Endodermal cell (in vitro differentiated cells): ENCODE measurements at regions not wholly inside any gene's neighbourhood (a gene's known extent, or its start where the extent isn't known, plus 50 kb on each side); places are given as distances from the start of the nearest gene placed in this dataset.

ENCODE experiments used
- DNase-seq: peaks from one replicate; pipeline ENCODE4 v3.0.0-alpha.2; 2017
- H3K27ac ChIP-seq: 2 replicates; pipeline ENCODE4 v1.5.1; 2013; ENCODE audit warnings: mild to moderate bottlenecking, low read depth, low read length, moderate library complexity
- H3K27me3 ChIP-seq: 2 replicates; pipeline ENCODE4 v1.6.1; 2013; ENCODE audit warnings: mild to moderate bottlenecking, low read length, moderate library complexity; ENCODE audit not compliant: insufficient read depth, control insufficient read depth, poor library complexity, severe bottlenecking
- H3K36me3 ChIP-seq: 2 replicates; pipeline ENCODE4 v1.7.0; 2013; ENCODE audit warnings: mild to moderate bottlenecking, low read length, moderate library complexity; ENCODE audit not compliant: control insufficient read depth, insufficient read depth
- H3K4me1 ChIP-seq: one replicate; pipeline ENCODE4 v1.7.0; 2013; ENCODE audit warnings: low read length; ENCODE audit not compliant: control insufficient read depth, insufficient read depth
- H3K4me3 ChIP-seq: 2 replicates; pipeline ENCODE4 v1.5.1; 2013; ENCODE audit warnings: mild to moderate bottlenecking, low read length, moderate library complexity
- H3K9ac ChIP-seq: 2 replicates; pipeline ENCODE4 v1.6.1; 2013; ENCODE audit warnings: mild to moderate bottlenecking, low read length, moderate library complexity; ENCODE audit not compliant: poor library complexity, severe bottlenecking; ENCODE audit errors: extremely low read depth
- H3K9me3 ChIP-seq: 2 replicates; pipeline ENCODE4 v1.6.1; 2013; ENCODE audit warnings: mild to moderate bottlenecking, low read length, moderate library complexity; ENCODE audit not compliant: control insufficient read depth
- H3K27ac Mint-ChIP-seq: 2 replicates; pipeline ENCODE4 v1.8.0; 2020; ENCODE audit warnings: mixed read lengths
- H3K27me3 Mint-ChIP-seq: 2 replicates; pipeline ENCODE4 v1.8.0; 2021; ENCODE audit warnings: mild to moderate bottlenecking, mixed read lengths; ENCODE audit not compliant: insufficient read depth
- H3K36me3 Mint-ChIP-seq: 2 replicates; pipeline ENCODE4 v1.8.0; 2020; ENCODE audit warnings: low read depth, mixed read lengths
- H3K4me1 Mint-ChIP-seq: 2 replicates; pipeline ENCODE4 v1.8.0; 2020; ENCODE audit warnings: mixed read lengths
- H3K4me3 Mint-ChIP-seq: 2 replicates; pipeline ENCODE4 v1.8.0; 2020; ENCODE audit warnings: mild to moderate bottlenecking, moderate library complexity, mixed read lengths
- H3K9me3 Mint-ChIP-seq: 2 replicates; pipeline ENCODE4 v1.8.0; 2020; ENCODE audit warnings: mild to moderate bottlenecking, mixed read lengths
- CTCF ChIP-seq: fragments of 200-600 bp; sonication (generic); conservative IDR thresholded peaks from 2 replicates; pipeline ENCODE4 v1.5.0; 2021; ENCODE audit warnings: antibody characterized with exemption, mild to moderate bottlenecking
- WGBS, 2 experiments: methylation state at CpG; one replicate each; pipeline versions ENCODE4 v1.1.5 to v1.1.7; 2013; ENCODE audit warnings: missing lambda C conversion rate in 2 of 2, mixed read lengths in 1 of 2; ENCODE audit not compliant: insufficient coverage in 1 of 2, insufficient read length in 1 of 2; 5-methylcytosine and 5-hydroxymethylcytosine counted together

GRCh38 chr18:69282371-69282770 lies 118.3 kb upstream of the DOK6 start:
- Mint-ChIP-seq H3K36me3 (no peaks in the 10 kb centered on the region), H3K27ac (no peak overlapping the region), H3K9me3 (no peaks in the 10 kb centered on the region), H3K4me3 (no peak overlapping the region), H3K27me3 (no peaks in the 10 kb centered on the region), H3K4me1 (no peaks in the 10 kb centered on the region)
- Histone ChIP-seq H3K4me1 (no peaks in the 10 kb centered on the region), H3K9me3 (no peaks in the 10 kb centered on the region), H3K27ac (no peak overlapping the region), H3K4me3 (no peak overlapping the region), H3K36me3 (no peaks in the 10 kb centered on the region), H3K27me3 (no peaks in the 10 kb centered on the region), H3K9ac (no peak overlapping the region)
- WGBS, 2 experiments, result 75 to 81% methylated on average over 3 of the region's 3 CpGs
- peak; percentile 52 for DNase-seq
- TF ChIP-seq CTCF, result no peak

GRCh38 chr18:69291044-69291443 lies 109.6 kb upstream of the DOK6 start:
- Mint-ChIP-seq H3K27ac (no peak overlapping the region), H3K4me3 (no peak overlapping the region), H3K4me1 (no peaks in the 10 kb centered on the region), H3K36me3 (no peaks in the 10 kb centered on the region), H3K27me3 (no peaks in the 10 kb centered on the region), H3K9me3 (no peaks in the 10 kb centered on the region)
- WGBS, 2 experiments, result 90 to 96% methylated on average over 2 to 3 of the region's 5 CpGs
- no peak overlapping the region for H3K9ac ChIP-seq
- no peak for TF ChIP-seq CTCF
- no peaks in the 10 kb centered on the region for H3K36me3 ChIP-seq
- no peaks in the 10 kb centered on the region for H3K9me3 ChIP-seq
- no peaks in the 10 kb centered on the region for H3K27me3 ChIP-seq
- no peaks in the 10 kb centered on the region for H3K4me1 ChIP-seq
- H3K4me3 ChIP-seq, result no peak overlapping the region
- no peak overlapping the region for H3K27ac ChIP-seq
- DNase-seq, result no peak

GRCh38 chr18:69291755-69292154 lies 108.9 kb upstream of the DOK6 start:
- H3K4me3 Mint-ChIP-seq, result no peak overlapping the region
- Histone ChIP-seq H3K27me3 (no peaks in the 10 kb centered on the region), H3K4me3 (no peak overlapping the region), H3K9ac (no peak overlapping the region), H3K9me3 (no peaks in the 10 kb centered on the region), H3K4me1 (no peaks in the 10 kb centered on the region), H3K36me3 (no peaks in the 10 kb centered on the region), H3K27ac (no peak overlapping the region)
- no peaks in the 10 kb centered on the region for H3K4me1 Mint-ChIP-seq
- no peaks in the 10 kb centered on the region for H3K9me3 Mint-ChIP-seq
- TF ChIP-seq CTCF, result no peak
- 97 to 100% methylated on average over 2 to 5 of the region's 5 CpGs for WGBS, 2 experiments
- DNase-seq, result no peak
- H3K27me3 Mint-ChIP-seq, result no peaks in the 10 kb centered on the region
- H3K36me3 Mint-ChIP-seq, result no peaks in the 10 kb centered on the region
- H3K27ac Mint-ChIP-seq, result no peak overlapping the region
